GM12878 (cell line): ENCODE measurements at regions not wholly inside any gene's neighbourhood (a gene's known extent, or its start where the extent isn't known, plus 50 kb on each side); places are given as distances from the start of the nearest gene placed in this dataset.

ENCODE experiments used
- HDAC6 ChIP-seq: fragments of 200-600 bp; sonication (generic); IDR thresholded peaks from one replicate; pipeline ENCODE4 v1.8.0; 2017; ENCODE audit warnings: antibody characterized with exemption; ENCODE audit not compliant: unreplicated experiment
- JUND ChIP-seq: IDR thresholded peaks from 2 replicates; pipeline ENCODE4 v1.6.1; 2012; ENCODE audit warnings: low read depth, mild to moderate bottlenecking, low read length, improper control_type of control experiment, moderate library complexity
- POLR2A ChIP-seq: IDR thresholded peaks from 2 replicates; pipeline ENCODE4 v1.6.1; 2011; ENCODE audit warnings: low read depth, mild to moderate bottlenecking, low read length
- TCF12 ChIP-seq: IDR thresholded peaks from 2 replicates; pipeline ENCODE4 v1.6.1; 2011; ENCODE audit warnings: low read depth, mild to moderate bottlenecking, low read length
- YY1 ChIP-seq: IDR thresholded peaks from 2 replicates; pipeline ENCODE4 v1.6.1; 2011; ENCODE audit warnings: low read depth, mild to moderate bottlenecking, low read length
- ZZZ3 ChIP-seq: IDR thresholded peaks from 2 replicates; pipeline ENCODE4 v1.6.1; 2011; ENCODE audit warnings: low read depth; ENCODE audit not compliant: control insufficient read depth, insufficient read length
- TF ChIP-seq, protein P1 (sequence below): IDR thresholded peaks from 2 replicates; pipeline ENCODE4 v1.6.1; 2012; ENCODE audit warnings: low read depth, low read length, improper control_type of control experiment
- TF ChIP-seq, protein P2 (sequence below), 3 experiments: IDR thresholded peaks in 2 of 3; conservative IDR thresholded peaks in 1 of 3; 2 replicates each; pipeline ENCODE4 v1.5.1; 2011; ENCODE audit warnings: low read depth in 3 of 3, low read length in 3 of 3, mild to moderate bottlenecking in 3 of 3, control low read depth in 2 of 3, moderate library complexity in 2 of 3, inconsistent platforms in 1 of 3, mixed read lengths in 1 of 3; ENCODE audit not compliant: control insufficient read depth in 2 of 3, insufficient read depth in 1 of 3; ENCODE audit errors: extremely low read depth in 1 of 3

DNA sequence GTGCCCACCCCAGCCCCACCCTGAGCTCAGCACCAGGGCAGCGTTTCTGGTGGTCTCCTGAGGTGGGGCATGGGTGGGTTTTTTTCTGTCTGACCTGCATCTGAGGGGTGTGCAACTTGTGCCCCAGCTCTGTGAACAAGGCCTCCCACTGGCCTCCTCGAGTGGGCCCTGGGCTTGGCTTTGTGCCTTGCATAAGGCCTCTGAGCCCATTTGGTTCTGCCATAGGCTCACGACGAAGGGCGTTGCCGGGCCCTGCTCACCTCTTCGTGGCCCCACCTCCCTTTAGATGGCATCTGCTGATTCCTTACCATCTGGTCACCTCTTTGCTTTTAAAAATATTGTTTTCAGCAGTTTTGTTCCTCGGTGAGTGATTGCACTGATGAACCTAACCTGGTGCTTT is 127.1 kb upstream of the COL5A1 start:
- no peak for TF ChIP-seq POLR2A
- TF ChIP-seq JUND = no peak
- TF ChIP-seq TCF12 = no peak
- TF ChIP-seq YY1 = no peak
- TF ChIP-seq HDAC6 = no peak
- TF ChIP-seq ZZZ3 = no peak
- TF ChIP-seq, protein P1, sequence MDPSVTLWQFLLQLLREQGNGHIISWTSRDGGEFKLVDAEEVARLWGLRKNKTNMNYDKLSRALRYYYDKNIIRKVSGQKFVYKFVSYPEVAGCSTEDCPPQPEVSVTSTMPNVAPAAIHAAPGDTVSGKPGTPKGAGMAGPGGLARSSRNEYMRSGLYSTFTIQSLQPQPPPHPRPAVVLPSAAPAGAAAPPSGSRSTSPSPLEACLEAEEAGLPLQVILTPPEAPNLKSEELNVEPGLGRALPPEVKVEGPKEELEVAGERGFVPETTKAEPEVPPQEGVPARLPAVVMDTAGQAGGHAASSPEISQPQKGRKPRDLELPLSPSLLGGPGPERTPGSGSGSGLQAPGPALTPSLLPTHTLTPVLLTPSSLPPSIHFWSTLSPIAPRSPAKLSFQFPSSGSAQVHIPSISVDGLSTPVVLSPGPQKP = no peak
- TF ChIP-seq, protein P2, sequence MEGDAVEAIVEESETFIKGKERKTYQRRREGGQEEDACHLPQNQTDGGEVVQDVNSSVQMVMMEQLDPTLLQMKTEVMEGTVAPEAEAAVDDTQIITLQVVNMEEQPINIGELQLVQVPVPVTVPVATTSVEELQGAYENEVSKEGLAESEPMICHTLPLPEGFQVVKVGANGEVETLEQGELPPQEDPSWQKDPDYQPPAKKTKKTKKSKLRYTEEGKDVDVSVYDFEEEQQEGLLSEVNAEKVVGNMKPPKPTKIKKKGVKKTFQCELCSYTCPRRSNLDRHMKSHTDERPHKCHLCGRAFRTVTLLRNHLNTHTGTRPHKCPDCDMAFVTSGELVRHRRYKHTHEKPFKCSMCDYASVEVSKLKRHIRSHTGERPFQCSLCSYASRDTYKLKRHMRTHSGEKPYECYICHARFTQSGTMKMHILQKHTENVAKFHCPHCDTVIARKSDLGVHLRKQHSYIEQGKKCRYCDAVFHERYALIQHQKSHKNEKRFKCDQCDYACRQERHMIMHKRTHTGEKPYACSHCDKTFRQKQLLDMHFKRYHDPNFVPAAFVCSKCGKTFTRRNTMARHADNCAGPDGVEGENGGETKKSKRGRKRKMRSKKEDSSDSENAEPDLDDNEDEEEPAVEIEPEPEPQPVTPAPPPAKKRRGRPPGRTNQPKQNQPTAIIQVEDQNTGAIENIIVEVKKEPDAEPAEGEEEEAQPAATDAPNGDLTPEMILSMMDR (IDR thresholded peaks at IDR 0.05 in 2 of 3, conservative IDR thresholded peaks at IDR 0.05 in 1 of 3; ENCODE audit: control insufficient read depth in 2 of 3, extremely low read depth in 1 of 3, insufficient read depth in 1 of 3, low read depth in 3 of 3, low read length in 3 of 3) = no peak
